GM23248 (cell line): ENCODE measurements at regions not wholly inside any gene's neighbourhood (a gene's known extent, or its start where the extent isn't known, plus 50 kb on each side); places are given as distances from the start of the nearest gene placed in this dataset.

Experiments used
- EZH2 ChIP-seq: fragments of 200-600 bp; sonication (generic); IDR thresholded peaks from 2 replicates; pipeline ENCODE4 v1.6.1; 2018; ENCODE audit warnings: antibody characterized with exemption, mild to moderate bottlenecking; ENCODE audit not compliant: insufficient read depth, poor library complexity, severe bottlenecking
- EZH2phosphoT487 ChIP-seq: fragments of 200-600 bp; sonication (generic); IDR thresholded peaks from 2 replicates; pipeline ENCODE4 v1.6.1; 2018; ENCODE audit warnings: antibody characterized with exemption, moderate library complexity, mild to moderate bottlenecking, low read depth; ENCODE audit not compliant: insufficient read depth

DNA sequence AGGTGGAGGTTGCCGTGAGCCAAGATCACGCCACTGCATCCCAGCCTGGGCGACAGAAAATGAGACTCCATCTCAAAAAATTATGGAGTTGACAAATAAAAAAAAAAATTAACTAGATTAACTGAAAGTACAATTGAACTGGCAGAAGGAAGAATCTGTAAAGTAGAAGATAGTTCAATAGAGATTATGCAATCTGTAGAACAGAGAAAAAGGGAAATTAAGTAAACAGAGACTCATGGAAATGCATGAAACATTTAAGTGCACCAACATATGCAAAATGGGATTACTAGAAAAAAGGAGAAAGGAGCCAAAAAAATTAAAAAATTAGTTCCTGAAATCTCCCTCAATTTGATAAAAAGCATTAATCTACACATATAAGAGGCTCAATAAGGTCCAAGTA is 188.8 kb upstream of the KHDRBS2 start:
- TF ChIP-seq EZH2phosphoT487 (no peak), EZH2 (no peak)
